ENCODE measurements at regions not wholly inside any gene's neighbourhood (a gene's known extent, or its start where the extent isn't known, plus 50 kb on each side); places are given as distances from the start of the nearest gene placed in this dataset.

GRCh38 chr3:18201315-18201714 lies 223.8 kb downstream of the SATB1 start:
- no peak for DNase-seq
- Histone ChIP-seq H3K9me3 (ENCODE audit: severe bottlenecking) (no peaks in the 10 kb centered on the region), H3K27ac (no peak overlapping the region), H3K4me3 (ENCODE audit: low read depth, low read length) (no peak overlapping the region), H3K27me3 (ENCODE audit: insufficient read depth, low read depth, severe bottlenecking) (no peaks in the 10 kb centered on the region), H3K36me3 (no peaks in the 10 kb centered on the region)
- TF ChIP-seq CTCF (IDR thresholded peaks at IDR 0.05; ENCODE audit: low read depth, low read length), result no peak

- Histone ChIP-seq H3K36me3 (no peaks in the 10 kb centered on the region), H3K4me3 (ENCODE audit: low read depth, low read length) (no peak overlapping the region), H3K9me3 (ENCODE audit: severe bottlenecking) (no peaks in the 10 kb centered on the region), H3K27ac (no peak overlapping the region), H3K27me3 (ENCODE audit: insufficient read depth, low read depth, severe bottlenecking) (no peaks in the 10 kb centered on the region)
- no peak for TF ChIP-seq CTCF (IDR thresholded peaks at IDR 0.05; ENCODE audit: low read depth, low read length)
- DNase-seq, result no peak
Observed at GRCh38 chr3:18199757-18200156, 225.4 kb downstream of the SATB1 start.

- TF ChIP-seq CTCF (IDR thresholded peaks at IDR 0.05; ENCODE audit: low read depth, low read length), result no peak
- no peak for DNase-seq
- H3K27ac ChIP-seq, result no peak overlapping the region
- H3K4me3 ChIP-seq (ENCODE audit: low read depth, low read length), result no peak overlapping the region
- H3K27me3 ChIP-seq (ENCODE audit: insufficient read depth, low read depth, severe bottlenecking), result no peaks in the 10 kb centered on the region
- H3K9me3 ChIP-seq (ENCODE audit: severe bottlenecking), result no peaks in the 10 kb centered on the region
- no peaks in the 10 kb centered on the region for H3K36me3 ChIP-seq
Observed at GRCh38 chr3:18195836-18196235, 229.3 kb downstream of the SATB1 start.

- H3K4me3 ChIP-seq (ENCODE audit: low read depth, low read length), result no peak overlapping the region
- no peak overlapping the region for H3K27ac ChIP-seq
- no peaks in the 10 kb centered on the region for H3K9me3 ChIP-seq (ENCODE audit: severe bottlenecking)
- no peaks in the 10 kb centered on the region for H3K36me3 ChIP-seq
- H3K27me3 ChIP-seq (ENCODE audit: insufficient read depth, low read depth, severe bottlenecking), result no peaks in the 10 kb centered on the region
- no peak for TF ChIP-seq CTCF (IDR thresholded peaks at IDR 0.05; ENCODE audit: low read depth, low read length)
- DNase-seq, result no peak
Observed at GRCh38 chr3:18194431-18194830, 230.7 kb downstream of the SATB1 start.

- no peak for TF ChIP-seq CTCF (IDR thresholded peaks at IDR 0.05; ENCODE audit: low read depth, low read length)
- Histone ChIP-seq H3K36me3 (no peaks in the 10 kb centered on the region), H3K4me3 (ENCODE audit: low read depth, low read length) (no peak overlapping the region), H3K27ac (no peak overlapping the region), H3K27me3 (ENCODE audit: insufficient read depth, low read depth, severe bottlenecking) (no peaks in the 10 kb centered on the region), H3K9me3 (ENCODE audit: severe bottlenecking) (no peaks in the 10 kb centered on the region)
- DNase-seq, result no peak
Observed at GRCh38 chr3:18190646-18191045, 234.5 kb downstream of the SATB1 start.

GRCh38 chr3:18189282-18190050 lies 235.7 kb downstream of the SATB1 start:
- no peak for TF ChIP-seq CTCF (IDR thresholded peaks at IDR 0.05; ENCODE audit: low read depth, low read length)
- no peak for DNase-seq
- Histone ChIP-seq H3K36me3 (no peaks in the 10 kb centered on the region), H3K9me3 (ENCODE audit: severe bottlenecking) (no peaks in the 10 kb centered on the region), H3K27me3 (ENCODE audit: insufficient read depth, low read depth, severe bottlenecking) (no peaks in the 10 kb centered on the region), H3K4me3 (ENCODE audit: low read depth, low read length) (no peak overlapping the region), H3K27ac (no peak overlapping the region)
